ENCODE measurements at regions not wholly inside any gene's neighbourhood (a gene's known extent, or its start where the extent isn't known, plus 50 kb on each side); places are given as distances from the start of the nearest gene placed in this dataset.

GRCh38 chr3:30372837-30373236 is 233.6 kb upstream of the TGFBR2 start:
- no peak for DNase-seq

GRCh38 chr3:30384546-30385072 is 221.8 kb upstream of the TGFBR2 start:
- no peak for DNase-seq

GRCh38 chr3:30393079-30393478 is 213.3 kb upstream of the TGFBR2 start:
- DNase-seq: no peak

GRCh38 chr3:30397030-30397429 is 209.4 kb upstream of the TGFBR2 start:
- DNase-seq: no peak

GRCh38 chr3:30399394-30400181 is 206.8 kb upstream of the TGFBR2 start:
- DNase-seq: no peak

- DNase-seq: no peak
Observed at GRCh38 chr3:30400926-30401325, 205.5 kb upstream of the TGFBR2 start.

GRCh38 chr3:30401971-30402370 is 204.4 kb upstream of the TGFBR2 start:
- DNase-seq: no peak

- DNase-seq: no peak
Observed at GRCh38 chr3:30407651-30408050, 198.8 kb upstream of the TGFBR2 start.

- DNase-seq: no peak
Observed at GRCh38 chr3:30408105-30408557, 198.3 kb upstream of the TGFBR2 start.

GRCh38 chr3:30418443-30418842 is 188.0 kb upstream of the TGFBR2 start:
- no peak for DNase-seq

- DNase-seq: no peak
Observed at GRCh38 chr3:30421266-30421665, 185.1 kb upstream of the TGFBR2 start.

- no peak for DNase-seq
Observed at GRCh38 chr3:30426293-30426993, 180.0 kb upstream of the TGFBR2 start.

- DNase-seq: no peak
Observed at GRCh38 chr3:30428251-30428650, 178.2 kb upstream of the TGFBR2 start.

GRCh38 chr3:30435861-30436331 is 170.5 kb upstream of the TGFBR2 start:
- no peak for DNase-seq

- no peak for DNase-seq
Observed at GRCh38 chr3:30437171-30437601, 169.2 kb upstream of the TGFBR2 start.

GRCh38 chr3:30438126-30438525 is 168.3 kb upstream of the TGFBR2 start:
- DNase-seq: no peak

- DNase-seq: no peak
Observed at GRCh38 chr3:30439451-30440053, 166.8 kb upstream of the TGFBR2 start.

GRCh38 chr3:30440147-30440604 is 166.2 kb upstream of the TGFBR2 start:
- no peak for DNase-seq

- DNase-seq: no peak
Observed at GRCh38 chr3:30440880-30441279, 165.5 kb upstream of the TGFBR2 start.

- DNase-seq: no peak
Observed at GRCh38 chr3:30443756-30444673, 162.4 kb upstream of the TGFBR2 start.

GRCh38 chr3:30448450-30449289 is 157.7 kb upstream of the TGFBR2 start:
- no peak for DNase-seq
